ENCODE measurements at regions not wholly inside any gene's neighbourhood (a gene's known extent, or its start where the extent isn't known, plus 50 kb on each side); places are given as distances from the start of the nearest gene placed in this dataset.

DNA sequence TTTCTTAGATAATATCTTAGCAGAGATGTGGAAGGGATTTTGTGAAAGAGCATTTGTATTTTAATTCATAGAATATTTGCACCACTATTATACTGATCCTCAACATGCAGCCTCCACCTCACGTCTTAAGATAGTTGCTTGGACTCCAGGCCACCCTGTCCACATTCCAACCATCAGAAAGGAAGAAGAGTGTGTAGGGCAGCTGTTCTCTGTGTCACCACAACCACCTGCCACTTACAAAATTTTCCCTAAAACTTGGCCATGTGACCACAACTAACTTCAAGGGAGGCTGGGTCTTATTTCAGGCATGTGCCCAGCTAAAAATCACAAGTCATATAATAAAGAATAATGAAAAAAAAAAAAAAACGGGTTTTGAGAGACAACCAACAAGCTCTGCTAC, 528.1 kb downstream of the RAB28 start:
- Histone ChIP-seq H4K8ac (ENCODE audit: extremely low read depth, insufficient read depth, low read length) (no peak overlapping the region), H3K9ac (replicated peaks in 1 of 4; ENCODE audit: extremely low read depth in 1 of 4, low read depth in 3 of 4, low read length in 3 of 4) (no peak overlapping the region), H2AFZ (ENCODE audit: low read length) (no peak overlapping the region), H2BK15ac (ENCODE audit: low read length) (no peak overlapping the region), H4K20me1 (replicated peaks in 1 of 2; ENCODE audit: control insufficient read depth in 1 of 2, insufficient read depth in 2 of 2, low read length in 2 of 2) (no peaks in the 10 kb centered on the region), H3K4me3 (ENCODE audit: extremely low read depth in 1 of 4, insufficient read depth in 2 of 4, low read depth in 3 of 4, low read length in 4 of 4) (no peak overlapping the region), H2BK5ac (ENCODE audit: low read depth, low read length) (no peak overlapping the region), H3K79me2 (ENCODE audit: control insufficient read depth in 1 of 2, insufficient read depth in 2 of 2, low read length in 2 of 2) (no peaks in the 10 kb centered on the region), H3K27ac (ENCODE audit: low read depth, low read length) (no peak overlapping the region), H3K23me2 (ENCODE audit: low read depth, low read length) (no peaks in the 10 kb centered on the region), H2BK20ac (ENCODE audit: low read length) (no peak overlapping the region), H3K27me3 (replicated peaks in 1 of 4; ENCODE audit: control insufficient read depth in 3 of 4, extremely low read depth in 1 of 4, insufficient read depth in 3 of 4, low read length in 3 of 4) (peaks cover 0 to 1% (median 0%) of the 10 kb centered on the region in 4 experiments; a peak in 1 of 7 replicates), H4K91ac (replicated peaks; ENCODE audit: insufficient read length, low read length) (no peak overlapping the region), H3K14ac (ENCODE audit: insufficient read length) (no peak overlapping the region), H3K9me3 (ENCODE audit: insufficient read depth in 2 of 2, low read depth in 1 of 2, low read length in 1 of 2) (no peaks in the 10 kb centered on the region), H3K18ac (ENCODE audit: extremely low read depth, low read length) (no peak overlapping the region), H3K79me1 (ENCODE audit: low read depth, low read length) (no peaks in the 10 kb centered on the region), H3K36me3 (ENCODE audit: control insufficient read depth in 2 of 4, insufficient read depth in 4 of 4, low read length in 3 of 4) (no peaks in the 10 kb centered on the region), H3K4me1 (replicated peaks in 1 of 4; ENCODE audit: control insufficient read depth in 3 of 4, insufficient read depth in 4 of 4, low read length in 3 of 4) (peaks cover 0 to 4% (median 2%) of the 10 kb centered on the region in 4 experiments; a peak in 4 of 7 replicates), H3K4me2 (ENCODE audit: insufficient read depth in 1 of 2, low read depth in 2 of 2, low read length in 2 of 2) (no peak overlapping the region), H3K4ac (replicated peaks; ENCODE audit: insufficient read length, low read depth, low read length) (no peak overlapping the region), H2BK120ac (replicated peaks; ENCODE audit: low read depth, low read length) (no peak overlapping the region), H3K56ac (replicated peaks; ENCODE audit: insufficient read length, low read depth, low read length) (no peak overlapping the region), H3K23ac (ENCODE audit: insufficient read length) (no peak overlapping the region), H2BK12ac (ENCODE audit: low read depth, low read length) (no peak overlapping the region), H4K5ac (ENCODE audit: insufficient read length, low read depth, low read length) (no peak overlapping the region), H2AK5ac (ENCODE audit: low read depth, low read length) (no peak overlapping the region)
- 64% methylated on average over 2 of the region's 2 CpGs; no CpG with 5 or more reads in 1 of the 2 experiments for WGBS, 2 experiments (ENCODE audit: extremely low coverage in 1 of 2, insufficient coverage in 1 of 2, insufficient read length in 1 of 2, insufficient replicate concordance in 2 of 2, low coverage in 1 of 2, low lambda C conversion rate in 2 of 2, missing lambda C conversion rate in 1 of 2)
- CTCF ChIA-PET (ENCODE audit: partially characterized antibody), result interaction anchor here (1.1 kb wide), 1 partner anchor 103 kb away, joined by 6 read pairs; no protein-coding TSS in a partner anchor
- FAIRE-seq, result no peak
- DNase-seq (ENCODE audit: low read depth in 1 of 2, low spot score in 2 of 2), result no peak
- POLR2A ChIA-PET (ENCODE audit: partially characterized antibody), result no interaction called here
- TF ChIP-seq CEBPB (IDR thresholded peaks at IDR 0.05; ENCODE audit: low read depth, low read length) (no peak), ASH2L (IDR thresholded peaks at IDR 0.05; ENCODE audit: low read length) (no peak), TEAD4 (IDR thresholded peaks at IDR 0.05; ENCODE audit: low read depth, low read length) (no peak), EZH2 (IDR thresholded peaks at IDR 0.05; ENCODE audit: low read depth, low read length, severe bottlenecking) (no peak)
